Dermis blood vessel endothelial cell (primary cell): ENCODE measurements at regions not wholly inside any gene's neighbourhood (a gene's known extent, or its start where the extent isn't known, plus 50 kb on each side); places are given as distances from the start of the nearest gene placed in this dataset.

ENCODE experiments used
- DNase-seq: peaks from one replicate; pipeline ENCODE4 v3.0.0; 2010

DNA sequence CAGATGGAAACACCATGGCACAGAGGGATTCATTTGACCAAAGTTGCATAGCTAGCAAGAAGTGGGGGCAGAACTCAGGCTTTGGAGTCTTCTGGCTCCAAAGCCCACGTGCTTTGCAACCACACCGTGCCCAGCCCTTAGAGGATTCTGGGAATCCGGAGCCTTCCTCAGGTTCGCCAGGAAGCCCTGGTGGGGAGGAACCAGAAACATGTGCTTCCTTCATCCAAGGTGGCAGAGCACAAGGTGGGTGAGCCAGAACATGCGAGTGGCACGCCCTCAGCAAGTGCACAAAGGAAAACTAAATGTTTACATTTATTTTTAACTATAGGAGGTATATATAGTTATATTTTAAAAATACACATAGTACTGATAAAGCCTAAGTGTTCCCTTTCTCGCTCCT, 151.9 kb upstream of the NECTIN1 start:
- DNase-seq: no peak

DNA sequence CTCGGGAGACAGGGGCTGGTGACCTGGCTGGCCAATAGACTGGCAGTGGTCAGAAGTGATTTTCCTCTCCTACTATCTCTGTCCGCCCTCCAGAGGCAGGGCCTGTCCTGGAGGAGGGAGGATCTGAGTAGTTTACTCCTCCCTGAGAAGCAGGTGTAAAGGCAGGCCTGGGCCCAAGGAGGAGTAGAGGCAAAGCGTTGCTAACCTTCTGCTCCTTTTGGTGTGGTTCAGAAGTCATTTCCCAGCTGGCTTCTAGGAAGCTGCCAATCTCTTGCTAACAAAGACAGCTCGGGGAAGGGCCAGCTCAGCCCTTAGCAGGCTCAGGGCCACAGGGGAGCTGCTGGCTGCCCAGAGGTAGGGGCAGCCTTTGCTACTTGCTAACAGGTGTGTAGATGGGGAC, 151.1 kb upstream of the NECTIN1 start:
- no peak for DNase-seq

DNA sequence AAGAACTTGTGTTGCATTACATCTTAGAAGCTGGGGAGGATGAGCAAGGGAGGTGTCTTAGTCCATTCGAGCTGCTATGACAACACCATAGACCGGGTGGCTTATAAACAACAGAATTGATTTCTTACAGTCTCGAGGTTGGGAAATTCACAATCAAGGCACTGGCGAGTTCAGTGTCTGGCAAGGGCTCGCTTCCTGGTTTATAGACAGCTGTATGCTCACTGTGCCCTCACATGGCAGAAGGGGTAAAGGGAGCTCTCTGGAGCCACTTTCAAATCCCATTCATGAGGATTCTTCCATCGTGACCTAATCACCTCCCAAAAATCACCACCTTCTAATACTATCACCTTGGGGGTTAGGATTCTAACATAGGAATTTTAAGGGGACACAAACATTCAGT, 150.0 kb upstream of the NECTIN1 start:
- DNase-seq: no peak

DNA sequence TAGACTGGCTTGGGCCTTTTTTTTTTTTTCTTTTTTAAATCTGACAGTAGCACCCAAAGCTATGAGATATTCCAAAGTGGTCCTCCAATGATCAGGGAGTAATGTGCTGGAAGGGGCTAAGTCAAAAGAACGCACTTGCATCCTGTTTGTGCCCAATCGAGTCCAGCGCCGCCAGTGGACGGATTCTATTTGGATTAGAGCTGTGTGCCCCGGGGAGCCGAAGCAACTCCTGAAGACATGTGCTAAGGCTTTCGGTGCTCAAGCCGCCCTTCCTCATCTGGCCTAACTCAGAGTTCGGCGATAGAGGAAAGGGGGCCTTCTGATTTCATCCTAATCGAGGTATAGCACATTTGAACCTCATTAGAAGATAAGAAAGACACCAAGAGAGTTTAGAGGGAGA, 147.8 kb upstream of the NECTIN1 start:
- DNase-seq: no peak

DNA sequence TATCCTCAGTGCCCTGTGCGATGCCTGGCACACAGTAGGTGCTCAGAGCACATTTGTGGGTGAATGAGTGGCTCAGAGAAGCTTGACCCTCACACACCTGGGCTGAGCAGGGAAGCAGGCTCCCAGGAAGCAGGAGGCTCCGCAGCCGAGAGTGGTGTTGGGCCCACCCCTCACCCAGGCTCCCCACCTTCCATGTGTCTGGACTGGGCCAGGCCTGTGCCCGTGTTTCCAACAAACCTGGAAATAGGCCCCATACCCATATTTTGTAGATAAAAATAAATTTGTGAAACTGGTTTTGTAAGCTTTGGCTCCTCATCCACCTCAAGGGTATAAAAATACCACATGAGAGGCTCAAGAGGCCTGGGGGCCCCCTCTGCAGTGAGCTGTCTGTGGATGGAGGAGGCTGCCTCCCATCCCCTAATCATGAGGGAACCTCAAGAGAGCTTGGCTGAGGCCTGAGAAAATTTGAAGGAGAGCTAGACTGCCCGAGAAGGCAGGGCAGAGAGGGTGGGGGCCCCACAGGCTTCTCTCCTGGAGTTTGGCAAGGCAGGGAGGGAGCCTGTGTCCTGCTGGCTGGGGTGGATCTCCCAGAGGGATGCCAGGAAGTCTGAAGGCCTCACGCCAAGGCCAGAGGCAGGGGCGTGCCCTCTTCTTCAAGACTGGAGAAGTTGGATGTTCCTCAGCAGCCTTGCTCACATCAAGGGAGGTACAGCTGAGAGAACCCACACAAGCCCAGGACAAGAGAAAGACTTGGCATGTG, 147.0 kb upstream of the NECTIN1 start:
- DNase-seq: no peak

DNA sequence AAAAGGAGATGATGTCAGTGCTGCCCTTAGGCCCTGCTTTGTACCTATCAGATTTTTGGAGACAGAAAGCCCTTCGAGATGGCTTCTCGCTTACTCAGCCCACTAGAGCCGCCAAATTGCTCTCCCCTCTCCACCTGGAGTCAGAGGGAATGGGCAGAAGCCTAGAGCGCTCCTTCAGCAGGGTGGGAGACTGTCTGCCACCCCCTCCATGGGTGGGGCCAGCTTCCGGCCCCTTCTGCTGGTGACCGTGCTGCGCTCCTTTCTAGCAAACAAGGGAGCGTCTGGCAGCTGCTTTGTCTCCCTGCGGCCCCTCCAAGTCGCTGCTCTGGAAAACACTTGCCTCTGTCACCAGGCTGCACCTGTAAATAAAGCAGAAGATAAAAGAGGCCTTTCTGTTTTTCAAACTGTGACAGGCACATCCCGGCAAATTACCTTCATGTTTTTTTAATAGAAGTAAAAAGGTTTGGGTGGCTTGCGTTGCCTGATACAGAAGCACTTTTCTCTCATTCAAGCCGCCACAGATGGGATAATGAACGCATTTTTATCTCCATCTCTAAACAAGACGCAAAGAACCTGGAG, 145.7 kb upstream of the NECTIN1 start:
- no peak for DNase-seq

DNA sequence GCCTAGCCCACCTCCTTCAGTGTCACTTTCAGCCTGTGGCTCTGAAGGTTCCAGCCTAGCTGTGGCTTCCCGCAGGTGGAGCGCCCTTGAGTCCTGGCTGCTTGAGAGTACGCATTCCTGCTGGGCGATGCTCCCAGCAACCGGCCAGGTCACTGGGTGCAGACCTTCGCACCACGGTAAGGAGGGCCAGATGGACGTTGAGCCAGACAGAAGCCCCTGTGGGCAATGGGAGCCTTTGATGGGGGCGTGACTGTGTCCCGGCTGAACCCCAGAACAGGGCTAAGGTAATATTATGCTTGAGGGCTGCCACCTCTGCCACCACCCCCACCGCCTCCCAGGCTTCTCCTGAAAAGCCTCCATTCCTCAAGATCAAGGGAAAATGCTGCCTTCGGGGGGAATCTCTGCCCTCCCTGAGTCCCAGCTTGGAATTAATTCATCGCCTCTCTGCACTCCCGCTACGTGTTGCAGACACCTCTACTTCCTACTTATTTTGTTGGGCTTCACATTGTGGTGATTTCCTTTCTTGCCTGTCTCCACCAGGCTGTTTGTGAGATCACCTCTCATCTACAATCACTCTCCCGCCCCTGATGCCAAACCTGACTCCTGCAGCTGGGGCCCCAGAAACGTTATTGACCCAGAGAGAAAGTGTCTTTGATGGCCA, 144.9 kb upstream of the NECTIN1 start:
- no peak for DNase-seq

DNA sequence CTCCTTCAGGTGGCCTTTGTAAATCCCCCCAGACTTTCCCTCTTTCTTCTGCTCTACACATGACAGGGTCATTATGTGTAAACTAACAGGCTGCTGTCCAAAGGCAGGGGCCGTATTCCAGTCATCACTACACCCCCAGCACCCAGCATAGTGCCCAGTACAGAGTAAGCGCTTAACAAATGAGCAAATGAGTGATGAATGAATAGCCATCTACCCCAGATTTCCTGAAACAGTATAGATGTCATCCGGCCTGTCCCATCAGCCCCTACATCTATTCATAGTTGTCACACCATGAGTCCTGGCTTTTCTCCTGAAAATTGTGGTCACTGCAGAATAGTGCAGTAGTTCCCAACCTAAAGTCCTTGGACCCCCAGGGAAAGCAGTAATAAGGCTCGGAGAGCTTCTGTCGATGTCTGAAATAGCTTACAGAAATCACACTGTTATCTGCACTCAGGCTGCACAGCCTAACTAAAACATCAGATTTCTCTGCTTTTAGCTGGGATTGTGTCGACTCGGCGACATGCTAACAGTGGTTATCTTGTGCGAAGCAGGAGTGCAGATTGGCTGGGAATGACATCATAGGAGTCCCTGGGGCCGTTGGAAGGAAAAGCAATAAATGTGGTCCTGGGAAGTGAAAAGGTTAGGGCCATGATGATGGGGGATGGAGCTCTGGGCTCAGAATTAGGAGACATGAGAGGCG, 143.8 kb upstream of the NECTIN1 start:
- DNase-seq: no peak

DNA sequence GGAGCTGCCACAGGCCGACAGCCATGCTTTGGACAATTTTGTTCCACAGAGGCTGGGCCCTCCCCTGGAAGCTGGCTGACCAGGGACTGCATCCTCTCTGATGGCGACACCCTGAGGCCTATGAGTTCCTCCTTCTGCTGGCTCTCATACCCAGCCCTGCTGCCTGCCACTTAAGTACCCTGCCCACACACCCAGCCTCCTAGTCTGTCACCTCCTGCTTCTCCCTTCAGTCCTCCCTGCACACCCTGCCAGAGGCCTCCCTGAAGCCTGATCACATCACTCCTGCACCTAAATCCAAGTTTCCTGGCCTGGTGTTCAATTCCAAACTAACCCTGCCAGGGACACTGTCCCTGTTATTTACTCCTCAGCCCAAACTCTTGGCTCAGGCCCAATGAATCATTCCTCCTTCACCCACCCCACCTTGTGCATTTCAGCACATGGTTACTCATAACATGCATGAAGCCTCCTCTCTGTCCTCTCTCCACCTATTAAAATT, 136.7 kb upstream of the NECTIN1 start:
- DNase-seq: no peak

DNA sequence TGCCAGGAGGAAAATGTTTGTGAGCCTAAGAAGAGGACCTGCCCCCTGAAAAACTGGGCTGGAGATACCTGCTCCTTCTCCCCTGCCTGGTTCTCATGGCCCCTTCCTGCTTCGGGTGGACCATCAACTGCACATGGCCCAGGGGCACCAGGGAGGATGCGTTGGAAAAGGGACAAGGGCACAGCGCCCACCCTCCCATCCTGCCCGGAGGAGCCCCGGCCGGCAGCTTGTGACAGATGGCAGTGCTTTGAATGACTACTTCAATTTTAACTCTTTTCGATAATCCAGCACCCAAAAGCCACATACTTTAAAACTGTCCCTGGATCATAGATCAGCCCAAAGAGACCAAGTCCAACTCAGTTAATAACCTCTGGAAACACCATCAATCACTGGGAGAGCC, 135.8 kb upstream of the NECTIN1 start:
- no peak for DNase-seq

DNA sequence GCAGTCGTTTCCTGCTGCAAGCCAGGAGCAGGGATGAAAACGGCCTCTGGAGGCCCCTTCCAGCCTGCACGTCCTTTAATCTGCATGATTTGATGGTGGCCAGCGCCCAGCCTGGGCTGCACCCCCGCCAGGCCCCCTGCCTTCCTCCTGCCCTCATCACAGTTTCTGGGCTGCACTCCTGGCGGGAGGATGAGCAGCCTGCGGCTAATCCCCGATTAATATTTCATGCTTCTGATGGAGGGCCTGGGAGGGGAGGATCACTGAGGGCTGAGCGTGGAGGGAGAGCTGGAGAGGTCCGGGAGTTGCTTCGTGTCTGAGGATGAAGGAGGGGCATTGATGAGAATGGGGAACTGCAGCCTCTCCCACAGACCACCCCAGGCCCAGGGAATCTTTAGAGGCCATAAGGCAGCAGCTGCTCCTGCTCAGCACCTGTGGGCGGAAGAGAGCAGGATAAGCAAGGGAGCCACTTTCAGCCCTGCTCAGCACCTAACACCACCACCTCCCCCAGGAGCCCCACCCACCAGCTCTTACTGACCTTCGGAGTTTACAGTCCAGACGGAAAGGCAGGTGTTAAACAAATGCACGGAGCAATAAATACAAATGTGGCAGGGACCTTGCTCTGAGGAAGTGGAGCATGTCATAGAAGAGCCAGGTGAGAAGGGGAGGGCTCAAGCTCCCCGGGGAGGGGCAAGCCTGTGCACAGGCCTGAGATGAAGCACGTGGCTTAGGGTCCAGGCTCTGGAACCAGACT, 135.0 kb upstream of the NECTIN1 start:
- DNase-seq: no peak

DNA sequence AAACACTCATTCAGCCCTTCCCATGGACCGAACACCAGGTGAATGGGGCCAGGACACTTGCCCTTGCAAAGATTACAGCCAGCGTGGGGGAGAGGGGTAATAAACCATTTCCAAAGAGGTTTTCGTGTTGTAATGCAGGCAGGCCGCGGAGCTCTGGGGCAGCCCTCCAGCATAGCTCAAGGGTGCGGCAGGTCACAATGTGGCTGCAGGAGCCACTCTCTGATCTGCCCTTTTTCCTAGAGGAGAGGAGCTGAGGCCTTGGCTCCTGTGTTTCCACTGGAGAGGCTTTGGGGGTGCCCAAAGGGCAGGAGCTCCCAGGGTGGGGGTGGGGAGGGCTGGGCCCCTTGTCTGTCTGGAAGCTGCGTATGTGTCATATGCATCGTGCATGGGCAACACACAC, 134.2 kb upstream of the NECTIN1 start:
- DNase-seq: no peak

DNA sequence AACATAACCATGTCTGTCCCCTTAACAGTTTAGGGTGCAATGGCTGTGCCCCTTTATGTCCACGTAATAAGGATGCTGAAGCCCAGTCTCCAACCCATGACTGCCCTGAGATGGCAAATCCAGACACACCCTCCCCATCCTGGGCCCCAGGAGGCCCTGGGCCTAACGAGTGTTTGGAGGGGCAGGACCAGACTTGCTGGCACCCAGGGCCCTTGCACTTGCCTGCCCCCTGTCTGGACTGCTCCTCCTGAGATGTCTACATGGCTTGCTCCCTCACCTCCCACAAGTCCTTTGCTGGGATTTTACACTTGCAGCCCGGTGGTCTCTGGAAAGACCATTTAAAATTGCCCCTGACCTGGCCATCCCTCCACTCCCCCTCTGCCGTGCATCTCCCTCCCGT, 132.2 kb upstream of the NECTIN1 start:
- DNase-seq: no peak

DNA sequence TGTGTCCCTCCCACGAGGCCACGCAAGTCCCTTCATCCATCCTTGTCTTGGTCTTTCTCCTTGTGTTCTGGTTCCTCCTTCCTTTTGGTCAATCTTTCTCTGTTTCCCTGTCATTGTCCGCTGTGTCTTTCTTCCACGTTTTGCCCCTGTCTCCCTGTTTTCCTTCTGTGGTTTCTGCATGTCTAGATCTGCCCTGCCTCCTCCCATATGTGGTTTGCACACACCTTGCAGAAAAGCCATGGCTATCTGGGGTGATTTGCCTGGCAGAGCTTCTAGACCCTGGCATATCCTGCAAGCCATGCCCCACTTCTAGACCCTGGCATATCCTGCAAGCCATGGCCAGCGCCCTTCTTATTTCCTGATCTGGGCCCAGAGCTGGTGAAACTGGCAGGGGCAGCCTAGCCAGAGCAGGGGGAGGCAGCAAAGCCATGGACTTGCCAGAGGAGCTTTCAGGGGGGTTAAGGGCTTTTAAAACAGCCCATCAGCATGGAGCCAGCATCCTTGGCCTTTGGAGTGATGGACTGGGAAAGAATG, 131.6 kb upstream of the NECTIN1 start:
- DNase-seq: no peak

DNA sequence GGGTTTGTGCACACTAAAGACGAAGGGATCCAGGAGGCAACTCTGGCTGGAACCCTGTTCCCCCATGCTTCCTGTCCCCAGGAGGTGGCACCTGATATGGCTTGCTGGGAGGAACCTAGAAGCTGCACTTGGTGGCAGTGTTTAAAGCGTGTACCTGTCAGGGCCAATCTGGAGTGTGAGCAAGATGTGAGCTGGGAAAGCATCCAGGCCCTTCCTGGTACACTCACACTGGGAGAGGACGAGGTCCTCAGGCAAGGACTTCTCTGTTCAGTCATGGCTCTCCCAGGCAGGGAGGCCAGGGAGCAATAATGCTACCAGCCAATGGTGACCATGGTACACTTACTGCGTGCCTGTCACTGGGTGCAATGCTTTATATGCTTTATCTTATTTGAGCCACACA, 130.7 kb upstream of the NECTIN1 start:
- no peak for DNase-seq

DNA sequence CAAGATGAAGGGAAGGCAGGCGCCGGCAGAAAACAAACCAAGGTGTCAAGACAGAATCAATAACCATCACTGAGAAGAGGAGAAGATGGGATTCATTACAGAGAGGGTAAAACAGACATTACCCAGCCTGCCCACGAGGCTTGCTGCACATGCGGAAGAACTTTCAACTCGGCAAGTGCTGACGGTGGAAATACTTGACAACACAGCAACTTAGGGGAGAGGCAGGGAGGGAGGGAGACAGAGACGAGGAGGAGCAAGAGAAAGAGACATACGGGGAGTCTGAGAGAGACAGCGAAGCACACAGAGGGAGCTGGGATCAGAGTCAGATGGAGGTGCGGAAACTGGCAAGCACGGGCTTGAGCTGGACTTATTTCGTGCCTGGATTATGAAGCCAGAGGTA, 129.3 kb upstream of the NECTIN1 start:
- no peak for DNase-seq

DNA sequence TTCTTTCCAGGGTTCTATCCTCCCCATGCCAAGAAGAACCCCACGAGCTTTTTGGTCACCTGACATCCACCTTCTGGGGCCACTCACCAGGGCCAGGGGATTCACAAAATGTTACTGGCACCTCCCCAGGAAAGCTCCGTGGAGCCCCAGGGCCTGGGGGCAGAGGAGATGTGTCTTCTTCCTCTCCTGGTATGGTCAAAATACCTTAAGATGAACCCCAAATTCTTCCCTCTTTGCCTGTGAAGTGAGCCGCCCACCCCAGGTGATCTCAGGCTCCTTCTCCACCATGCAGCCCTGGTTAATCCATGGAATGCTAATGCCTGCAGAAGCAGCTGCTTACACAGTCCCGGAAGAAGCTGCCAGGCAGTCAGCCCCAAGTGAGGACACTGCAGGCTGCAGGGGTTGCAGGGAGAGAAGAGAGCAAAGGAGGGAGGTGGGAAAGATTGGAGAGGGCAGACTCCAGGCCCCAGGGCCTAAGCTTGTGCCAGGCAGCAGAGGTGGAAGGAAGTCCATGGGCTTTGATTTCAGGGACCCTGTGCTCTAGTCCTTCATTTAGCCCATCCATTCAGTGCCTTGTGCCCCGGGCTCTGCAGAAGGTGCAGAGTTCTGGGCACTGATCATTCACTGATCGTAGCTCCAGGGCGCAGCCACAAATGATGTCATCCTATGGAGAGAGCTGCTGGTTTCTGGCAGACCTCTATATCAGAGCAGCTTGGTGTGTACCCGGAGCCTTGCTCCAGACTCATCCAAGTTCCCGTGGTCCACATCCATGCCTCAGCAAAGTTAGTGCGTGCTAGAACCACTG, 127.9 kb upstream of the NECTIN1 start:
- DNase-seq: no peak

DNA sequence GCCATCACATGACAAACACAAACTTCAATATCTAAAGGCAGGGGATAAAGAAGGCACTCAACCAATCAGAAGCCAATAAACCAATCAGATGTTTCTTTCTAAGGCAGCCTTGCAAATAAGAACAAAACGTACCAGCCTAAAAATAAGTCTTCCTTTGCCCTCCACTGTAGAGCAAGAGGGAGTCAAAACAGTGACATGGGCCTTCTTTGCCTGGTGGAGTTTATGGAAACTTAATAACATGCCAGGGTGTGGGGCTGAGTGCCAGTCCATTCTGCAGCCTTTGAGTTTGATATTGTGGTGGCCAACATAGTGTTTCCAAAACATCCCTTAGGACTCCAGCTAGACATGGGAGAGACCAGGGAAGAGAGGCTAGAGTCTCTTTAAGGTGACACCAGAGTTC, 126.1 kb upstream of the NECTIN1 start:
- DNase-seq: no peak

DNA sequence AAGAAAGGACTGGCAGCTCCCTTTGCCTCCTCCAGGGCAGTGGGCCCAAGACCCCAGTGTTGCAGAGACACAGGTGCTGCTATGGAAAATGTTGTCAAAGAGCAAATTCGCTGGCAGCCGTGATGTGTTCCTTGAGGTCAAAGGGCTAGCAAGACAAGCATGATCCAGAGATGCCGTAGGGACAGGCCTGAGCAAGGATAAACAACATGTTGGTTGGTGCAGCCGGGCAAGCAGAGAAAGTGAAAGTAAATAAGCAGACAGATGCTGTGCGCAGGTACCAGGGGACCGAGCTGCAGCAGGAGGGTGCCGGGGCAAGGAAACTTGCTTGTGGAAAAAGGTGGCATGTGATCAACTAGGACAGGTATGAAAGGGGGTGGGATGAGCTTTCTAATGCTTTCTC, 125.5 kb upstream of the NECTIN1 start:
- DNase-seq: no peak

DNA sequence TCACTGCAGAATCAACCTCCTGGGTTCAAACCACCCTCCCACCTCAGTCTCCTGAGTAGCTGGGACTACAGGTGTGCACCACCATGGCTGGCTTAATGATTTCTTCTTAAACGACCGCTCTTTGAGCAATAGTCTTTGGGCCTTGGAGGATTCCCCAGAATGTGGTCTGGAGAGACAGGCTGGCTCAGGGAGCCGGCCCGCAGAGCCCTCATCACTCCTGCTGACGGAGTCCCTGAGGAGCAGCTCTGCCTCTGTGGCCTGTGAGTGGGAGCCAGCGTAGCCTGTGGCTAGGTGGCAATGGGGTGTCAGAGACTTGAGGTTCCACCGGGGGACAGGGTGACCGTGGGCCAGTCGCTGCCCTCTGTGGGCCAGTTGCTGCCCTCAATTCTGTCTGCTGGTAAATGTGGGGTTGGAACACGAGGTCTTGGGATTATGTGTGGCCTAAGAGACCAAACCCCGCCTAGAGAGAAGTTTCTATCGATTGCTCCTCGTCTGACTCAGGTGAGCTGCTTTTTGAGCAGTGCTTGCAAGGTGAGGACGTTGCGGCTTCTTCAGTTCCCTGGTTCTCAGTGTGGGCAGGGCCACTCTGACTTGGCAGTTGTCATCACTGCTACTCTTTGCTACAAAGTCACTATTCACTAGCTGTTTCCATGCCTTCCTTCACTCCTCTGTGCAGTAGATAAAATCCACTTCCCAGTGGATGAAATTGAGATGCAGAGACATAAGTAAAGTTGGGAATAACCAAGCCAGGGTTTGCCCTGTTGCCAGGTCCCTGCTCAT, 124.8 kb upstream of the NECTIN1 start:
- DNase-seq: no peak

DNA sequence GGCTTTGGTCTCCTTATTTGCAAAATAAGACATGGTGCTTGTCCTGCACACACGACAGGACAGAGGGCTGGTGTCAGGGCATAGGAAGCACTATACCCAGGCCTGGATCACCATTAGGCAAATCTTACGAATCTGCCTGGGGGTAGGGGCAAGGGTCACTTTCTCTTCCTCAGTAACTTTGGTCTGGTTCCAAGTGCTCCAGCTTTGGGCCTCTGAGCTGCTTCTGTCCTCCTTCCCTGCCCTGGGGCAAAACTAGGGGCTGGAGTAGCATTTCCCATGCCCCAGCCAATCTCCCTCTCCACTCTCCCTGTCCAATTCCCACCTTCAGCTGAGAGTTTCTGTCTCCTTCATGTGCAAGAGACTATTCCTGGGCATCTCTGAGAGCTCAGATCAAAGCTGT, 123.7 kb upstream of the NECTIN1 start:
- DNase-seq: no peak
